CD4-positive, alpha-beta T cell treated with Interleukin-4 for 4 hours (primary cell): ENCODE measurements at regions not wholly inside any gene's neighbourhood (a gene's known extent, or its start where the extent isn't known, plus 50 kb on each side); places are given as distances from the start of the nearest gene placed in this dataset.

Experiments
- DNase-seq: peaks from one replicate; pipeline ENCODE4 v3.0.0-alpha.2; 2020

DNA sequence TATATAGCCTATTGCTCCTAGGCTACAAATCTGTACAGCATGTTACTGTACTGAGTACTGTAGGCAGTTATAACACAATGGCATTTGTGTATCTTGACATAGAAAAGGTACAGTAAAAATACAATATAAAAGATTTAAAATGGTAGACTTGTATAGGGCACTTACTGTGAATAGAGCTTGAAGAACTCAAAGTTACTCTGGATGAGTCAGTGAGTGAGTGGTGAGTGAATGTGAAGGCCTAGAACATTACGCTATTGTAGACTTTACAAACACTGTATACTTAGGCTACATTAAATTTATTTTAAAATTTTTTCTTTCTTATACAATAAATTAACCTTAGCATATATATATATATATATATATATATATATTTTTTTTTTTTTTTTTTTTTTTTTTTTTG lies 140.0 kb upstream of the UBE2E1 start:
- no peak for DNase-seq

DNA sequence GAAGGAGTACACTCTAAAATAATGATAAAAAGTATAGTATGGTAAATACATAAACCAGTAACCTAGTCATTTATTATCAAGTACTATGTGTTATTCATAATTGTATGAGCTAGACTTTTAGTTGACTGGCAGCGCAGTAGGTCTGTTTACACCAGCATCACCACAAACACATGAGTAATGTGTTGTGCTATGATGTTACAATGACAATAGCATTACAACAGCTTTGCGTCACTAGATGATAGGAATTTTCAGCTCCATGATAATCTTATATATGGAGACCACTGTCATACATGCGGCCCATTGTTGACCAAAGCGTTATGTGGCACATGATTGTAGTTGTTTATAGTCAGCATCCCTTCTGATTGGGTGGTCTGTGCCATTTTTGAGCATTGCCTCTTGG lies 138.9 kb upstream of the UBE2E1 start:
- DNase-seq: no peak

DNA sequence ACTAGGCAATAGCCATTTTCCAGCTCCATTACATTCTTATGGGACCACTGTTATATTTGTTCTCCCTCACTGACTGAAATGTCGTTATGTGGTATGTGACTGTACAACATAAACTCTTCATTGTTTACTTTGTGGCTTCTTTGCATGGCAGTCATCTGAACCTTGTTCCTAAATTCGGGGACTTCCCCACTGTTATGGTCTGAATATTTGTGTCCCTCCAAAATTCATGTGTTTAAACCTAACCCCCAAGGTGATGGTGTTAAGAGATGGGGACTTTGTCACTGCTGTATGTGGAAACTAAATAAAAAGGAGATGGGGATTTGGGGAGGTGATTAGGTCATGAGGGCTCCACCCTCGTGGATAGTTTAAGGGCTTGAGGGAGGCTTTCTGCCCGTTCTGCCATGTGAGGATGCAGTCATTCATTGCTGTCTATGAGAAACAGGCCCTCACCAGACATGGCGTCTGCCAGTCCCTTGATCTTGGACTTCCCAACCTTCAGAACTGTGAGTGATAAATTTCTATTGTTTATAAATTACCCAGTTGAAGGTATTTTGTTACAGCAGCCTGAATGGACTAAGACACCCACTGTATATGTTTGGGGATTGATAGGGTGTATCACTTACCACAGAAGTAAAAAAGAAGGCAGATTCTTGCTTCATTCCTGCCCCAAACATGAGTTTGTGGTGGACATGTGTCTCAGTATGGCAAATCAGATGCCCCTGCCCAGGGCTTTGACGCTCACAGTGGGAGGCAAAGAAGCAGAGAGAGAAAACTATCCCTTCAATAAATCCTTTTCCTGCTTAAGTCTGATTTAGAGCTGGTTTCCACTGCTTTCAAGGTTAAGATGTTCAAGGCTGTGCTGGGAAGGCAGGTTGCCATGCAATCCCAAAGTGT lies 138.0 kb upstream of the UBE2E1 start:
- no peak for DNase-seq

DNA sequence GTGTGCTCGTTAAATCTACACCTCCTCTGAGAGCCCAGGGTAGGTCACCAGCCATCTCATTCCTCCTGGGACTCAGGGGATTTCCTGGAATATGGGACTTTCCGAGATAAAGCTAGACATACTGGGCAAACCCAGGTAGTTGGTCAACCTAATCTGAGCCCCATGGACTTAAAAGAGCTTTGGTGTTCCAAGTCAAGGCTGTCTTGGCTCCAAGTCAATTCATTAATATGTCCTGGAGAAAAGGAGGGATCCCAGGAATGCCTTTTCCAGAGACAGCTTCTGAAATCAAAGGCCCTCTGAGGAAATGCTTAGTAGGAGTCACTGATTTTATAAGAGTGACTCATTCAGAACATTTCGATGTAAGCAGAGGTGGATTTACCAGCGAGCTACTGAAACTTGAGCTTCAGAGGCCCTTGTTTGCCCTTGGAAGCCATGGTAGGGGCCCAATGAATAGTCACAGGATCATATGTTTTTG lies 137.3 kb upstream of the UBE2E1 start:
- DNase-seq: no peak

DNA sequence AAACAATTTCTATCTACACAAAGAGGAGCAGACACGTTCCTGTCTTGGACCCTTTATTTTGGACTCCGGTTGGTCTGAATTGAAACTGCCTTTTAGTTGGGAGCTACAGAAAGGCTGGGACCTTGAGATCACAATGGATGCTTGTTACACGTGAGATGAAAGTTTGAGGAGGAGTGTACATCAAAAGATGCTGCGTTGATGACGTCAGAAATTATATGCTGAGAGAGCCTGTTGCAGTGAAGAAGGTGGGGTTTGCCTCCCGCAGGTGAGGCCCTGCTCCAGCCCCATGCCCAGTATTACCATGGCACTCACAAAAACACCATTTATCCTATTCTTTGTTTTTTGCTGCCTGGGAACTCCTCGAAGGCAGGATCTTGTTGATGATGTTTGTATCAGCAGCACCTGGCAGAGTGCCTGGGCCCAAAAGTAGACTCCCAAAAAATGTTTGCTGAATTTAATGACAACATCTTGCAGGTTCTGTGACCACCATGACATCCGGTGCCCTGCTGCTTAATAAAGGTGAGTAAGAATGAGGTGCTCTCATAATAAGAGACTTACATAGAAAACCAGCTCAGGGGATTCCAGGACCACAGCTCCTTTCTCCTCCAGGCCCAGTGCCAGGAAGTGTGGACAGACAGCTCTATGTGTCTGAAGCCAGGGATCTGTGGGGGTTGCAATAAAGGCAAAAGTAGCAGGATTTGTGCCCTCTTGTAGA lies 136.1 kb upstream of the UBE2E1 start:
- DNase-seq: no peak

DNA sequence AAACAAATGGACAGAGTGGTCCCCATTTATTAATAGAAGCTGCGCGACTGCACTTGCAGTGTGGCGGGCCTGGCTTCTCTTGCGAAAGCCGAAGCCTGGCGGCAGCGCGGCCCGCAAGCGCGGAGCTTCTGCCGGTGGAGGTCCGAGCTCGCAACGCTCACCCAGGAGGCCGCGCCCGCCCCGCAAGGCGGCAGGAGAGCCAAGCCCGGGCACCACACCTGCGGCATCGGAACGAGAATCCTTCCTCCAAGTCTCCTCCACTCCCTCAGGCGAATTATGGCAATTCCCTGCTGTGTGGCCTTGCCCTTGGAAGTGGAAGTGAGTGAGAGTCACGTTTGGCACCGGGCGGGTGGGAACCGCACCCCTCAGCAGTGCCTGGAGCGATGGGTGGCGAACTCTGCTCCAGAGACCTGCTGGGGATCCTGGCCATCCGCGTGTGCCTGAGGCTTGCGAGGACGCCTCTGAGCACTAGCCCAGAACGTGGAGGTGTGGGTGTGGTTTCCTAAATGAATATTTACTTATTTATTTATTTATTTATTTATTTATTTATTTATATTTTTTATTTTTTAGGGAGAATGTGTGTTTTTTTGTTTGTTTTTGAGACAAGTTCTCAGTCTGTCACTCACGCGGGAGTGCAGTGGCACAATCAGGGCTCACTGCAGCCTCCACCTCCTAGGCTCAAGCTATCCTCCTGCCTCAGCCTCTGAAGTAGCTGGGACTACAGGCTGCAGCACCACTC lies 133.7 kb upstream of the UBE2E1 start:
- no peak for DNase-seq

DNA sequence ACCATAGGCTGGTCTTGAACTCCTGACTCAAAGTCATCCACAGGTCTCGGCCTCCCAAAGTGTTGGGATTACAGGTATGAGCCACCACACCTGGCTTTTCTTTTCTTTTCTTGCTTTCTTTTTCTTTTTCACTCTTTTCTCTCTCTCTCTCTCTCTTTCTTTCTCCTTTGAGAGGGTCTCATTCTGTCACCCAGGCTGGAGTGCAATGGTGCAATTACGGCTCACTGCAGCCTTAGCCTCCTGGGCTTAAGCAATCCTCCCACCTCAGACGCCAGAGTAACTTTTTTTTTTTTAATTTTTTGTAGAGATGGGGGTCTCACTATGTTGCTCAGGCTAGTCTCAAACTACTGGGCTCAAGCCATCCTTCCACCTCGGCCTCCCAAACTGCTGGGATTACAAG lies 133.1 kb upstream of the UBE2E1 start:
- DNase-seq: no peak

DNA sequence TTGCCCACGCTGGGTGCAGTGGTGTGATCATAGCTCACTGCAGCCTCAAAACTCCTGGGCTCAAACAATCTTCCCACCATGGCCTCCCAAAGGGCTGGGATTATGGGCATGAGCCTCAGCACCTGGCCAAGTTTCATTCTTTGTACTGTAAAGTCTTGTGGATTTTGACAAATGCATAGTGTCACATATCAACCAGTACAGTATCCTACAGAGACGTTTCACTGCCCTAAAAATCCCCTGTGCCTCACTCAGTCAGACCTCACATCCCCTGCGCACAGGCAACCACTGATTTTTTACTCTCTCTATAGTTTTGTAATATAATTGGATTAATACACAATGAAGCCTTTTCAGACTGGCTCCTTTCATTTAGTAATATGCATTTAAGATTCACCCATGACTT lies 130.7 kb upstream of the UBE2E1 start:
- no peak for DNase-seq

DNA sequence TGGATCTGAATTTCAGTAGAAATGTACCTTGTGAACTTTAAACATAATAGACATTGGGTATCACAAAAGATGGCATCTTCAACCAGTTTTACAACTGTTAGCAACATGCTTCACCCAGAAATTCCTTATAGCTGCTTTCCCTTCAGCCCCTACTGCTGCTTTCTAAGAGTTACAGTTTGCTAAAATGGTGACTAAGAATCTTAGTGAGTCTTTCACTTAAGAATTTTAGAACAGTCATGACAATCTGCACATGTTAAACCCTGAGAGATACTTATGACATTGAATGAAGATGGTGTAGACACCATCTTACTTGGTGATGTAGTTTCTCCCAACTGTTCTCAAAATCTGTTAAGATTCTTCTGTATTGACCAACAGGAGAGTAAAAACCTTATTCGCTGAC lies 129.7 kb upstream of the UBE2E1 start:
- DNase-seq: no peak

DNA sequence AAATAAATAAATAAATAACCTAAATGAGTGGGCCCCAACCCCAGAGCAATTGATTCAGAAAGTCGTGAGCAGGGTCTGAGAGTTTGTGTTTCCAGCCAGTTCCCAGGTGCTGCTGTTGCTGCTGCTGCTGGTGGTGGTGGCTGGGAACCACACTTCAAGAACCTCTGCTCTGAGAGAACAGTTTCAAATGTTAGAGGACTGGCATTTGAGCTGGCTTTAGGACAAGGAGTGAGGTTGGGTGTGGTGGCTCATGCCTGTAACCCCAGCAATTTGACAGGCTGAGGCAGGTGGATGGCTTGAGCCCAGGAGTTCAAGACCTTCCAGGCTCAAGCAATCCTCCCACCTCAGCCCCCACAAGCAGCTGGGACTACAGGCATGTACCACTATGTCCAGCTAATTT lies 123.1 kb upstream of the UBE2E1 start:
- DNase-seq: no peak

DNA sequence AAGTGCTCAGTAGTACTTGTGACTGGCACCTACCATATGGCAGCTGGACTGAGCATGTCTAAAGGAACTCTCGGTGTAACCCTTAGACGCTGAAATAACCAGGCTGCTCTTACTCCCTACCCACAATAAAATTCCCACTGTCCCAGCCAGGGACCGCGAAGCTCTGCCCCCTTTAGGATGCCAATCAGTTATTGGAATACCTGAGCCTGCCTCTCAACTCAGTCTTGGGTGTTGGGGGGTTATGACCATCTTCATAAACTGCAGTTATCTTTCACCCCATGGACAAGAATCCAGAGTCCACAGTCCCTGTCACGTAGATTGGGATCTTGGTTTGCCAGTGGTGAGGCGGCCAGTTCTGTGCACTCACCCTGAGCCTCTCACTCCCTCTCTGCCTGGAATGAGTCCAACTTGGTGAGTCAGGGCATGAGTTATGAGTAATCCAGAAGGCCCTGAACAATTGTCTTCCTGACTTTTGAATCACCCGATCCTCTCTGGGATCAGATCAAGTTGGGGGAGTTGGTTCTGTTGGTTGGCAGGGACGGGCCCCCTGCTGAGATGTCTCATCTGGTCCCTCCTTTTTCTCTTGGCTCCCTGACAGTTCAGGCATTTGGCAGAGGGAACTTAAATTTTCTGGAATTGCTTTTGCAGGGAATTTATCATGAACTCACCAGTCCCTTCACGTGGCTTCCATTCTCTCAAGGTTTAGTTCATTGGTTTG lies 120.1 kb upstream of the UBE2E1 start:
- no peak for DNase-seq

DNA sequence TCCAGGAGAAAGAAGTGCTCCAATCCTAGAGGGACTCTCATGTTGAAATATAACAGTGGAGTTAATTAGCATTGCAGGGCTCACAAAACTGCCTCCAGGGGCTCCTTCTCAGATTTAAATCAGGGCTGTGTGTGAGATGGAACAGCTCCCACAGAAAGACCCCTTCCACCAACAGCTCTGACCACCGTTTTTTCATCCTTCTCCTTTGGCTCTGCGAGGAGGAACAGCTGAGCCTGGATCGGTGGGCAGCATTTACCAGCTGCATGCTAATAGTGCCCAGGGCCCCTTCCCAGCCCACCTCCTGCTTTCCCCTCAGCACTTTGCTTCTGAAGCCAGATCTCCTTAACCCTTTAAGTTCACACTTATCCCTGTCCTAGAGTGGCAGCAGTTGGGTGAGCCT lies 119.2 kb upstream of the UBE2E1 start:
- no peak for DNase-seq

DNA sequence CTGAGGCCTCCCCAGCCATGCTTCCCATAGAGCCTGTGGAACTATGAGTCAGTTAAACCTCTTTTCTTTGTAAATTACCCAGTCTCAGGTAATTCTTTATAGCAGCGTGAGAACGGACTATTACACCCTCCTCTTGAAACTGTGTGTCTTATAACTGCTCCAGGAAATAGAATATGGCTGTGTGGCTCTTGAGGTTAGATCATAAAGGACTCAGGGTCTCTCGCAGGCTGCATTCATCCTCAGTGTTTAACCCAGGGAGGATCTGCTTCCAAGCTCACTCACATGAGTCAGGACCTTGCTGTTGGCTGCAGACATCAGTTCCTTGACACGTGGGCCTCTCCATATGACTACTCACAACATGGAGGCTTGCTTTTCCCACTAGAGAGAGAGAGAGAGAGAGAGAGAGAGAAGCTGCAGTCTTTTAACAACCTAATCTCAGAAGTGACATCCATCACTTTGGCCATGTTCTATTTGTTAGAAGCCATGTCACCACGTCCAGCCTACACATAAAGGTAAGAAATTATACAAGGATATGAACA lies 114.3 kb upstream of the UBE2E1 start:
- DNase-seq: no peak

DNA sequence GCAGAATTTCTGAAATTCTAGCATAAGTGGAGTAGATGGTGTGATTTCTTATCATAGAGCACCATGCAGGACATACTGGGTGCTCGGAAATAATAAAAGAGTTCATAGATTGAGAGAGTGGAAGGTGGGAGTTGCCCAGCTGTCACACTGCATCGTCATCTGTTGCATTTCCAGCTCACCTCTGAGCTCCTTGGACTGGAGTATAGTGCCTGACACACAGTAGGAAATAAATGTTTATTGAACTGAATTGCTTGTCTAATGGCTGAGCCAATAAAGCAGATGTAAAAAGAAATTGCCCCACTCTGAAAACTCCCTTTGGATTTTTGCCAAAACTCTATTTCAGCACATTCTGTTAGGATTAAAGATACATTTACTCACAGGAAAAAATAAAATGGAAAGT lies 108.9 kb upstream of the UBE2E1 start:
- no peak for DNase-seq

DNA sequence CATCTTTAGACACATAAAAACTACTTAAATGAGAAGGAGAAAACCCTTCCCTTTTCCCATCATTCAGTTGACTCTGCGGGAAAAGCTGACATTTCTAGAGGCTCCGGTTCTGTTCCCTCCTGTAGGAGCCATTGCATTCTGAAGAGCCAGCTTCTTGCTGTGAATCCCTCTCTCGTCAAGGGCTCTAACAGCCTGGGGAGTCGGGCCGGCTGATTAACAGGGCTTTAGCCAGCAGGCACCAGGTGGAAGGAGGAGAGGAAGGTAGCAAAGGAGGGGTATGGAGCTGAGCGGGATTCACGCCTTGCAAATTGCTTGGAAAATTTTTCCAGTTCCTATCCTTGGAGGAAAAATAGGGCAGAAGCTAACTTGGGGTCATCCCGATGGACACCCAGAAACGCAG lies 108.3 kb upstream of the UBE2E1 start:
- DNase-seq: no peak

DNA sequence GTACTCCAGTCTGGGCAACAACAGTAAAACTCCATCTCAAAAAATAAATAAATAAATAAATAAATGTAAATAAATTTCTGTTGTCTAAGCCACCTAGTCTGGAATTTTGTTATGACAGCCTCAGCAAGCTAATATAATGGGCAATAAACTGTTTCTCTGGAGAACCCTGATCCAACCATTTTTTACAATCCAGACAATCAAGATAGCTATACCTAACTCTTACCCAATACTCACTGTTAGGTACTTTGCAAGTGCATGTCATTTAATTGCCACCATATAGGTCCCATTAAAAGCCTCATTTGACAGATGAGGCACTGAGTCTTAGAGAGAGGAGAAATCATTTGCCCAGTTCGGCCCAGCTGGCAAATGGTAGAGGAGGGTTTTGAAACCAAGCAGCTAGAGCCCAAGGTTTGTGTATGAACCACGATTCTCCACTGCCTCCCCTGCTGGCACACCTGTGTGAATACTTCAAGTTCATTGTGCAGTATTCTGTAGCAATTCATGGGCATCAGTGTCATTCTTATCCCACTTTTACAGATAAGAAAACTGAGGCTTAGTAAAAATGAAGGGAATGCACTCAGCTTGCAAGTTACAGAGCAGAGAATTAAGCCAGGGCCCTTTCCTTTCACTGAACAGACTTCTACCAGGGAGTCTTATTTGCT lies 107.0 kb upstream of the UBE2E1 start:
- DNase-seq: no peak

DNA sequence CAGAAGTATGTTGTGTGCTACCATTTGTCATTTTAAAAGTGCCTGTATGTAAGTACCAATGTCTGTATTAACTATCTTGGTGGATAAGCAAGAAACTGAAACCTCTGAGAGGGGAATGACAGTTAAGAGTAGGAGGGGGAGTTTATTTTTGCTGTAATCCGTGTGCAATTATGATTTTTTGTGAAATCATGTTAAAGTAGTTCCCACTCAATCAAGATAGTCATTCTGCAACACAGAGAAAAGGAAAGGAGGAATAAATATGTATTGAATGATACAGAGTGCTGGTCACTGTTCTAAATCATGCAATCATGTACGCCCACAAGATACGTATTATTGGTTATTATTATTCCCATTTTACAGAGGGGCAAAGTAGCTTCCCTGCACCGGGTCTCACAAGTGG lies 105.1 kb upstream of the UBE2E1 start:
- DNase-seq: no peak

DNA sequence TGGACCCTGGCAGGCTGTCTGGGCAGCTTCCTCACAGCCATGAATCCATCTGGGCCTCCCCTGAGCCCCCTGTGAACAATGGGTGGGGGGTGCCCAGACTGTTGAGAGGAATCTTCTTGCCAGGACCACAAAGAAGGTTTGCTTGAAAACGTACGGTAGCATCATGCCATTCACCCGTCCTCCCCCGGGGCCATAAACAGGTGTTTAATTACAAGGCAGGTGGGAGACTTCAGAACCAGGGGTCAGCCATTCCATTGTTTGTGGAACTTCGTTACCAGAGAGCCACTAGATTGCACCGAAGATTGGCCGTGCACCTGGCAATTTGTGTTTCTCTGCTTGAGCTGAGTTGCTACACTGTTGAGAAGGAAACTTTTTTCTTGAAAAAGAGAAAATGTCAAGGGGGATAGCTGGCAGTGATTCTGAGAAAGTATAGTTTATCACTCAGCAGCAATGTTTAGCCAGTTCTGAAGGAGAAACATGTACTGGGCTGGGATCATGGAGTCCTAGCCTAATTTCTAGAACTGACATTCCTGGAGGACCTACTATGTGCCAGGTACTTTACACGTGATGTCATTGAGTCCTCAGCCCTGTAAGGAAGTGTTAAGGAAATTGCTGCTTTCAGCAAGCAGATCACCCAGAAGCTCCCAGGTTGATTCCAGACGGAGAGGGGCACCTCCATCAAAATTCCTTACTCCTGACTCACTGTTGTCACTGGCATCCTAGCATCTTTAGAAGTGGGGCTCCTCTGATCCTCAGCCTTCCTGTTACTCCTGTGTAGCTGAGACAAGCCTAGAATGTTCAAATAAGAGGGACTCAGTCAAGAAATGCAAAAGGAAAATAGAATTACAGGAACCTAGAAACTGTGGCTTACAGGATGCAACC lies 103.8 kb upstream of the UBE2E1 start:
- DNase-seq: no peak

DNA sequence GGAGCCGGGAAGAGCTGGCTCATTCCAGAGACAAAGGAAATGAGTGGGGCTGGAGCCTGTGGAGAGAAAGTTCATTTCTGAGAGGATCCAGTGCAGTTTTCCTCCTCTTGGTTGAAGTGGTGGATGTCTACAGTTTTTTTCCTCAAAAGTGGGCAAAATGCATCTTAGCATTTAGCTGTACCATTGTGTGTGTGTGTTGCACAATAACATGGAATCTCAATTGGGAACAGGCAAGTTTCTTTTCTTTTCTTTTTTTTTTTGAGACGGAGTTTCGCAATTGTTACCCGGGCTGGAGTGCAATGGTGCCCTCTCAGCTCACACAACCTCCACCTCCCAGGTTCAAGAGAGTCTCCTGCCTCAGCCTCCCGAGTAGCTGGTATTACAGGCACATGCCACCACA lies 101.5 kb upstream of the UBE2E1 start:
- DNase-seq: no peak

DNA sequence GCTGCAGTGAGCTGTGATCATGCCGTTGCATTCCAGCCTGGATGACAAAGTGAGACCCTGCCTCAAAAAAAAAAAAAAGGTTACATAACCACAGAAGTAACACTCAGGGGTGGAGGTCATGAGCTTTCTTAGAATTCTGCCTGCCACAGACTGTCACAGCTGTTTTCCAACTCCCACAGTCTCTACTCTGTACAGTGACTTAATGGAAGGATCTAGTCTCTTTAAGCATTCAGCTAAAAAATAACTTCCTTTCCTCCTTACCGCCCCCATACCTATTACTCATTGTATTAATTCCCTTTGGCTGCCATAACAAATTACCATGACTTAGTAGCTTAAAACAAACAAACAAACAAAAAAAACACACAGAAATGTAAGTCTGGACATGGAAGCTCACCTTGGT lies 99.6 kb upstream of the UBE2E1 start:
- DNase-seq: no peak

DNA sequence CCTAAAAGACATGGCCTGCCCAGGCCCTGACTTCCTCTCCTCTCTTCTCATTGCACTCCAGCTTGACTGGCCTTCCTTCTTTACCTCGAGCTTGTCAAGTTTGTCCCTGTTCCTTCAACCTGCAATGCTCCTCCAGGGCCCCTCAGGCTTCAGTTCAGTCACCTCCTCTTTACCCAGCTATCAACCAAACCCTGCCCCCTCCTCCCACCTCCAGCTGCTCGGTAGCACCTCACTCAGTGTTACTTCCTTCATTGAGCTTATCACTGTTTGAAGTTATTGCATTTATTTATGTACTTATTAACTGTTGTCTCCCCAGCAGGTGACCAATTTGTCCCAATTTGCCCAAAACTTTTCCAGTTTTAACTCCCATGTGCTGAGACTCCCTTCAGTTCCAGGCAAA lies 95.8 kb upstream of the UBE2E1 start:
- DNase-seq: no peak
